HEK293 (cell line): ENCODE measurements at regions not wholly inside any gene's neighbourhood (a gene's known extent, or its start where the extent isn't known, plus 50 kb on each side); places are given as distances from the start of the nearest gene placed in this dataset.

Experiments used
- CTCF ChIA-PET: fragments of 350-600 bp; formaldehyde crosslinking; extraction: SDS; loops from one replicate; lab custom pipeline; 2021; ENCODE audit warnings: antibody characterized with exemption; lab: Yijun Ruan, JAX
- POLR2A ChIA-PET: fragments of 300-600 bp; formaldehyde crosslinking; extraction: SDS; loops from one replicate; lab custom pipeline; 2020; ENCODE audit warnings: antibody characterized with exemption, inconsistent platforms; lab: Yijun Ruan, JAX
- H3K27ac ChIP-seq: fragments of 200-500 bp; sonication (Bioruptor generic); 2 replicates; pipeline ENCODE4 v1.5.1; 2014; ENCODE audit warnings: low read depth, low read length, control low read depth, inconsistent platforms; ENCODE audit errors: extremely low read depth
- H3K36me3 ChIP-seq, 2 experiments: fragments of 200-500 bp in 1 of 2; sonication (Bioruptor generic) in 1 of 2; 1 replicate in 1 of 2; 2 replicates in 1 of 2; pipeline ENCODE4 v1.5.1; 2014 to 2017; ENCODE audit warnings: inconsistent platforms in 2 of 2, low read length in 2 of 2; ENCODE audit not compliant: control insufficient read depth in 2 of 2, insufficient read depth in 1 of 2
- H3K4me1 ChIP-seq: fragments of 200-500 bp; sonication (Bioruptor generic); 2 replicates; pipeline ENCODE4 v1.5.1; 2014; ENCODE audit warnings: mild to moderate bottlenecking, low read length, inconsistent platforms; ENCODE audit not compliant: control insufficient read depth, insufficient read depth
- H3K4me3 ChIP-seq: 2 replicates; pipeline ENCODE4 v1.5.1; 2011; ENCODE audit warnings: low read depth, mild to moderate bottlenecking, control low read depth, low read length, moderate library complexity
- H3K9me3 ChIP-seq: fragments of 200-500 bp; sonication (Bioruptor generic); 2 replicates; pipeline ENCODE4 v1.5.1; 2014; ENCODE audit warnings: low read depth, low read length, inconsistent platforms; ENCODE audit not compliant: control insufficient read depth, insufficient read depth
- GFI1B ChIP-seq: fragments of 450-650 bp; formaldehyde crosslinking; IDR thresholded peaks from 2 replicates; pipeline ENCODE4 v1.5.1; 2016; ENCODE audit warnings: missing biosample characterization, missing genetic modification characterization
- SCRT2 ChIP-seq: fragments of 450-650 bp; formaldehyde crosslinking; IDR thresholded peaks from 2 replicates; pipeline ENCODE4 v1.5.1; 2016; ENCODE audit warnings: missing biosample characterization, missing genetic modification characterization
- ZNF112 ChIP-seq: fragments of 450-650 bp; formaldehyde crosslinking; IDR thresholded peaks from 2 replicates; pipeline ENCODE4 v1.5.0; 2017; ENCODE audit warnings: missing biosample characterization, missing genetic modification characterization
- ZNF146 ChIP-seq: fragments of 450-650 bp; formaldehyde crosslinking; IDR thresholded peaks from 2 replicates; pipeline ENCODE4 v1.5.1; 2016; ENCODE audit warnings: missing biosample characterization, missing genetic modification characterization
- ZNF211 ChIP-seq: fragments of 450-650 bp; formaldehyde crosslinking; IDR thresholded peaks from 2 replicates; pipeline ENCODE4 v1.5.1; 2016; ENCODE audit warnings: low read depth, missing biosample characterization, missing genetic modification characterization
- ZNF433 ChIP-seq: fragments of 450-650 bp; formaldehyde crosslinking; IDR thresholded peaks from 2 replicates; pipeline ENCODE4 v1.5.1; 2016; ENCODE audit warnings: missing biosample characterization, missing genetic modification characterization, low read depth
- ZNF521 ChIP-seq: fragments of 450-650 bp; formaldehyde crosslinking; IDR thresholded peaks from 2 replicates; pipeline ENCODE4 v1.5.1; 2017; ENCODE audit warnings: missing biosample characterization, mild to moderate bottlenecking, missing genetic modification characterization
- ZNF701 ChIP-seq: fragments of 450-650 bp; formaldehyde crosslinking; IDR thresholded peaks from 2 replicates; pipeline ENCODE4 v1.5.1; 2016; ENCODE audit warnings: missing biosample characterization, missing genetic modification characterization
- ZNF747 ChIP-seq: fragments of 450-650 bp; formaldehyde crosslinking; IDR thresholded peaks from 2 replicates; pipeline ENCODE4 v1.5.1; 2016; ENCODE audit warnings: missing biosample characterization, missing genetic modification characterization
- TF ChIP-seq, protein P1 (sequence below): fragments of 450-650 bp; formaldehyde crosslinking; IDR thresholded peaks from 2 replicates; pipeline ENCODE4 v1.5.1; 2016; ENCODE audit warnings: missing biosample characterization, missing genetic modification characterization
- TF ChIP-seq, protein P2 (sequence below): fragments of 450-650 bp; IDR thresholded peaks from 2 replicates; pipeline ENCODE4 v1.5.1; 2018; ENCODE audit warnings: missing biosample characterization, mild to moderate bottlenecking, missing genetic modification characterization
- TF ChIP-seq, protein P3 (sequence below): fragments of 450-650 bp; formaldehyde crosslinking; IDR thresholded peaks from 2 replicates; pipeline ENCODE4 v1.5.1; 2016; ENCODE audit warnings: missing biosample characterization, missing genetic modification characterization, borderline replicate concordance
- TF ChIP-seq, protein P4 (sequence below): fragments of 450-650 bp; formaldehyde crosslinking; IDR thresholded peaks from 2 replicates; pipeline ENCODE4 v1.5.1; 2017; ENCODE audit warnings: missing biosample characterization, missing genetic modification characterization

DNA sequence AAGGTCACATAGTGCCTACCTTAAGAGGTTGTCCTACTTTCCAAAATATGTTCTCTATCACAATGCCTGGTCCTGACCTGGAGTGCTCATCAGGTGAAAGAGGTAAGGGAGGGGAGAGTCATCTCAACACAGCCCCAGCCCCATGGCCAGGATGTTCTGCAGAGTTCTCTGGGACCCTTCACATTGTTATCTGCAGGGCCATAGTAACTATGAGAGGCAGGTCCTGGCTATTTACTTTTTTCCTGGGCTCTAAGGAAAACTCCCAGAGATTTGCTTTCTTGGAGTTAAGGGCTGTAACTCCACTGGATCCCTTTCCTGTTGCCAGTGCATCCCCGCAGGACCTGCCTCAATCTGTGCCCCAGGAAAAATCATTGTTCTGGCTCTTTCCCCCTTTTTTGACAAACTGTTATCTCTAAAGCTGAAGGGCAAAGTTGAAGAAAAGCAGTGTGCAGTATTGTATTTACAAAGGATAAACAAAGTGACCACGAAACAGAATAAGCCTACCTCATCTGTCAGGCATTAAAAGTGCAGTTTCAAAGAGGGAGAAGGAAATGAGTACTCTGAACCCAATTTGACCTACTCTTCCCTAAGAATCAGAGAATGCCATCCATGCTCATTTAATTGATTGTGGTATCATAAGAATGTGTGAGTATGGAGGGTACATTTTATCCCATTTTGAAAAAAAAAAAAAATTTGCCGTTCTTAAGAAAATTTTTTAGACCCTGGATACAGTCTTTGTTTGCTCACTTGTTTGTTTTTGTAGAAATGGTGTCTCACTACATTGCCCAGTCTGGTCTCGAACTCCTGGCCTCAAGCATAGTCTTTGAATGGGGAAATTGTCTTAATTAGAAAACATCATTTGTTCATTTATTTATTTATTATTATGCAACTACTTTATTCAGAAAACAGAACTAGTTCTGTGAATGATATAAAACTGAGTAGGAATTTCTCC lies 149.6 kb downstream of the RHOU start:
- Histone ChIP-seq H3K27ac (no peak overlapping the region), H3K4me1 (no peaks in the 10 kb centered on the region), H3K9me3 (no peaks in the 10 kb centered on the region), H3K36me3 (no peaks in the 10 kb centered on the region), H3K4me3 (no peak overlapping the region)
- ChIA-PET POLR2A (no interaction called here), CTCF (interaction anchor here (0.7 kb wide), 1 partner anchor 57 kb away, joined by 4 read pairs; no protein-coding TSS in a partner anchor)
- TF ChIP-seq, protein P1, sequence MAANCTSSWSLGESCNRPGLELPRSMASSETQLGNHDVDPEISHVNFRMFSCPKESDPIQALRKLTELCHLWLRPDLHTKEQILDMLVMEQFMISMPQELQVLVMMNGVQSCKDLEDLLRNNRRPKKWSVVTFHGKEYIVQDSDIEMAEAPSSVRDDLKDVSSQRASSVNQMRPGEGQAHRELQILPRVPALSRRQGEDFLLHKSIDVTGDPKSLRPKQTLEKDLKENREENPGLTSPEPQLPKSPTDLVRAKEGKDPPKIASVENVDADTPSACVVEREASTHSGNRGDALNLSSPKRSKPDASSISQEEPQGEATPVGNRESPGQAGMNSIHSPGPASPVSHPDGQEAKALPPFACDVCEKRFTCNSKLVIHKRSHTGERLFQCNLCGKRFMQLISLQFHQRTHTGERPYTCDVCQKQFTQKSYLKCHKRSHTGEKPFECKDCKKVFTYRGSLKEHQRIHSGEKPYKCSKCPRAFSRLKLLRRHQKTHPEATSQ (tag by site-specific recombination) = no peak

DNA sequence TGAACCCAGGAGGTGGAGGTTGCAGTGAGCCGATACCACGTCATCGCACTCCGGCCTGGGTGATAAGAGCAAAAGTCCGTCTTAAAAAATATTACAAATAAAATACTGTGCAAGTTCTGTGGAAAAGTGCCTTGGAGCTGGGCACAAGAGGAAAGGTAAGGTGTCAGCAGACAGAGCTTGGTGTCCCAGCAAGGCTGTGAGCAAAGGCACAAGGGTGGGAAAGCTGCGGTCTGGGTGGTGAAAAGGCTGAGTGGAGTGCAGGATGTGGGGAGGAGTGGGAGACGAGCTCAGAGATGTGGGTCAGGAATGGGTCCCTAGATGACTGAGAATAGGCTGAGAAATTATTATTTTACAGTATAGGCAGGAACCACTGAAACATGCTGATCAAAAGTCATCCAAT lies 150.6 kb downstream of the RHOU start:
- POLR2A ChIA-PET = no interaction called here
- CTCF ChIA-PET = no interaction called here

DNA sequence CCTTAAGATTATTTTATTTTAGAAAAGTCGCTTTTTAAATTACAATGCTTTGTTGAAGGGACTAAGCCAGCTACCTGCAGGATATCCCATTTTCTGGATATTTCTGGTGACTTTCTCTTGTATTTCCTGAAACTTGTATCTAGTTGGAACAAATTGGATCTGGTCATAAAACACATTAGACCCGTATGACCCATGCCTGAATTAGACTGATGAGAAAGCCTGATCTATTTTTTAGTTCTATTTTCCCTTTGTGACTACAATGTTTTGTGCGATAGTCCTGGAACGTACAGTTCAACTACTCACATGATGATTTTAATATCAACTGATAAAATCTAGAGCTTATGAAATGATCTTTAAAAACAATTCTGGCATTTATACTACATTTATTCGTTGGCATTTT lies 151.8 kb downstream of the RHOU start:
- Histone ChIP-seq H3K36me3 (no peaks in the 10 kb centered on the region), H3K9me3 (no peaks in the 10 kb centered on the region), H3K4me3 (no peak overlapping the region), H3K4me1 (no peaks in the 10 kb centered on the region), H3K27ac (no peak overlapping the region)
- POLR2A ChIA-PET = no interaction called here
- TF ChIP-seq, protein P2, sequence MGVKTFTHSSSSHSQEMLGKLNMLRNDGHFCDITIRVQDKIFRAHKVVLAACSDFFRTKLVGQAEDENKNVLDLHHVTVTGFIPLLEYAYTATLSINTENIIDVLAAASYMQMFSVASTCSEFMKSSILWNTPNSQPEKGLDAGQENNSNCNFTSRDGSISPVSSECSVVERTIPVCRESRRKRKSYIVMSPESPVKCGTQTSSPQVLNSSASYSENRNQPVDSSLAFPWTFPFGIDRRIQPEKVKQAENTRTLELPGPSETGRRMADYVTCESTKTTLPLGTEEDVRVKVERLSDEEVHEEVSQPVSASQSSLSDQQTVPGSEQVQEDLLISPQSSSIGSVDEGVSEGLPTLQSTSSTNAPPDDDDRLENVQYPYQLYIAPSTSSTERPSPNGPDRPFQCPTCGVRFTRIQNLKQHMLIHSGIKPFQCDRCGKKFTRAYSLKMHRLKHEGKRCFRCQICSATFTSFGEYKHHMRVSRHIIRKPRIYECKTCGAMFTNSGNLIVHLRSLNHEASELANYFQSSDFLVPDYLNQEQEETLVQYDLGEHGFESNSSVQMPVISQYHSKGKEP (tag by site-specific recombination) = 0 out of 2 replicates have a peak, but pooled peaks have one; percentile 10
- TF ChIP-seq ZNF211 = no peak
- CTCF ChIA-PET = interaction anchor here (0.6 kb wide), 1 partner anchor 87 kb away, joined by 3 read pairs; no protein-coding TSS in a partner anchor

More for the DNA sequence above, 150.6 kb downstream of the RHOU start:
- Histone ChIP-seq H3K4me3 (no peak overlapping the region), H3K4me1 (no peaks in the 10 kb centered on the region), H3K36me3 (no peaks in the 10 kb centered on the region)
- TF ChIP-seq, protein P2 (tag by site-specific recombination) = no peak
- TF ChIP-seq, all 188 proteins: peak for 0
- H3K27ac ChIP-seq = no peak overlapping the region
- H3K9me3 ChIP-seq = no peaks in the 10 kb centered on the region

DNA sequence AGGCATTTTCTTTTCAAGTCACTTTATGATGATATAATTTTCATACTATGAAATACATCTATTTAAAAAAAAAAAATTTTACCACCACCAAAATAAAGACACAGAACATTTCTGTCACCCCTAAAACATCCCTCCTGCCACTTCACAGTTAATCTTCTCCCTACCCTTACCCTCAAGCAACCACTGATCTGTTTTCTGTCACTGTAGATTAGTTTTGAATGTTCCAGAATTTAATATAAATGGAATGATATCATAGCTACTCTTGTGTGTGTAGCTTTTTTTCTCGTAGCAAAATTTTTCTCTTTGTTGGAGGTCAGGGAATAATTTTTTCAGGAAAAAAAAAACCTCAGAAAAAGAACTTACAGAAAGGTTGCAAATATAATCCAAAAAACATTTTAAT lies 152.7 kb downstream of the RHOU start:
- Histone ChIP-seq H3K36me3 (no peaks in the 10 kb centered on the region), H3K4me3 (no peak overlapping the region), H3K4me1 (no peaks in the 10 kb centered on the region), H3K27ac (no peak overlapping the region), H3K9me3 (no peaks in the 10 kb centered on the region)
- ChIA-PET CTCF (interaction anchor here (0.8 kb wide), 1 partner anchor 33 kb away, joined by 4 read pairs; no protein-coding TSS in a partner anchor), POLR2A (no interaction called here)
- TF ChIP-seq ZNF701 (no peak), ZNF433 (tag by site-specific recombination) (no peak), ZNF747 (tag by site-specific recombination) (no peak), SCRT2 (no peak), ZNF146 (tag by site-specific recombination) (no peak), ZNF521 (no peak), ZNF112 (tag by site-specific recombination) (no peak), GFI1B (tag by site-specific recombination) (no peak)
- TF ChIP-seq, protein P3, sequence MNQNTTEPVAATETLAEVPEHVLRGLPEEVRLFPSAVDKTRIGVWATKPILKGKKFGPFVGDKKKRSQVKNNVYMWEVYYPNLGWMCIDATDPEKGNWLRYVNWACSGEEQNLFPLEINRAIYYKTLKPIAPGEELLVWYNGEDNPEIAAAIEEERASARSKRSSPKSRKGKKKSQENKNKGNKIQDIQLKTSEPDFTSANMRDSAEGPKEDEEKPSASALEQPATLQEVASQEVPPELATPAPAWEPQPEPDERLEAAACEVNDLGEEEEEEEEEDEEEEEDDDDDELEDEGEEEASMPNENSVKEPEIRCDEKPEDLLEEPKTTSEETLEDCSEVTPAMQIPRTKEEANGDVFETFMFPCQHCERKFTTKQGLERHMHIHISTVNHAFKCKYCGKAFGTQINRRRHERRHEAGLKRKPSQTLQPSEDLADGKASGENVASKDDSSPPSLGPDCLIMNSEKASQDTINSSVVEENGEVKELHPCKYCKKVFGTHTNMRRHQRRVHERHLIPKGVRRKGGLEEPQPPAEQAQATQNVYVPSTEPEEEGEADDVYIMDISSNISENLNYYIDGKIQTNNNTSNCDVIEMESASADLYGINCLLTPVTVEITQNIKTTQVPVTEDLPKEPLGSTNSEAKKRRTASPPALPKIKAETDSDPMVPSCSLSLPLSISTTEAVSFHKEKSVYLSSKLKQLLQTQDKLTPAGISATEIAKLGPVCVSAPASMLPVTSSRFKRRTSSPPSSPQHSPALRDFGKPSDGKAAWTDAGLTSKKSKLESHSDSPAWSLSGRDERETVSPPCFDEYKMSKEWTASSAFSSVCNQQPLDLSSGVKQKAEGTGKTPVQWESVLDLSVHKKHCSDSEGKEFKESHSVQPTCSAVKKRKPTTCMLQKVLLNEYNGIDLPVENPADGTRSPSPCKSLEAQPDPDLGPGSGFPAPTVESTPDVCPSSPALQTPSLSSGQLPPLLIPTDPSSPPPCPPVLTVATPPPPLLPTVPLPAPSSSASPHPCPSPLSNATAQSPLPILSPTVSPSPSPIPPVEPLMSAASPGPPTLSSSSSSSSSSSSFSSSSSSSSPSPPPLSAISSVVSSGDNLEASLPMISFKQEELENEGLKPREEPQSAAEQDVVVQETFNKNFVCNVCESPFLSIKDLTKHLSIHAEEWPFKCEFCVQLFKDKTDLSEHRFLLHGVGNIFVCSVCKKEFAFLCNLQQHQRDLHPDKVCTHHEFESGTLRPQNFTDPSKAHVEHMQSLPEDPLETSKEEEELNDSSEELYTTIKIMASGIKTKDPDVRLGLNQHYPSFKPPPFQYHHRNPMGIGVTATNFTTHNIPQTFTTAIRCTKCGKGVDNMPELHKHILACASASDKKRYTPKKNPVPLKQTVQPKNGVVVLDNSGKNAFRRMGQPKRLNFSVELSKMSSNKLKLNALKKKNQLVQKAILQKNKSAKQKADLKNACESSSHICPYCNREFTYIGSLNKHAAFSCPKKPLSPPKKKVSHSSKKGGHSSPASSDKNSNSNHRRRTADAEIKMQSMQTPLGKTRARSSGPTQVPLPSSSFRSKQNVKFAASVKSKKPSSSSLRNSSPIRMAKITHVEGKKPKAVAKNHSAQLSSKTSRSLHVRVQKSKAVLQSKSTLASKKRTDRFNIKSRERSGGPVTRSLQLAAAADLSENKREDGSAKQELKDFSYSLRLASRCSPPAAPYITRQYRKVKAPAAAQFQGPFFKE (tag by site-specific recombination) = no peak
- TF ChIP-seq, protein P4, sequence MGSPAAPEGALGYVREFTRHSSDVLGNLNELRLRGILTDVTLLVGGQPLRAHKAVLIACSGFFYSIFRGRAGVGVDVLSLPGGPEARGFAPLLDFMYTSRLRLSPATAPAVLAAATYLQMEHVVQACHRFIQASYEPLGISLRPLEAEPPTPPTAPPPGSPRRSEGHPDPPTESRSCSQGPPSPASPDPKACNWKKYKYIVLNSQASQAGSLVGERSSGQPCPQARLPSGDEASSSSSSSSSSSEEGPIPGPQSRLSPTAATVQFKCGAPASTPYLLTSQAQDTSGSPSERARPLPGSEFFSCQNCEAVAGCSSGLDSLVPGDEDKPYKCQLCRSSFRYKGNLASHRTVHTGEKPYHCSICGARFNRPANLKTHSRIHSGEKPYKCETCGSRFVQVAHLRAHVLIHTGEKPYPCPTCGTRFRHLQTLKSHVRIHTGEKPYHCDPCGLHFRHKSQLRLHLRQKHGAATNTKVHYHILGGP (tag by site-specific recombination) = no peak
